LNCAP (cell line): ENCODE measurements at regions not wholly inside any gene's neighbourhood (a gene's known extent, or its start where the extent isn't known, plus 50 kb on each side); places are given as distances from the start of the nearest gene placed in this dataset.

Experiments used
- CTCF ChIP-seq: fragments of 450-650 bp; IDR thresholded peaks from 2 replicates; pipeline ENCODE4 v1.5.1; 2017; ENCODE audit warnings: mild to moderate bottlenecking

- peak; percentile 47; the same call in 1 of the 2 replicates for TF ChIP-seq CTCF
Measured at GRCh38 chrX:89757767-89758166, 163.9 kb upstream of the TGIF2LX start.
